GM21390 (cell line): ENCODE measurements at regions not wholly inside any gene's neighbourhood (a gene's known extent, or its start where the extent isn't known, plus 50 kb on each side); places are given as distances from the start of the nearest gene placed in this dataset.
A peak's percentile ranks its signal among the peaks of the same experiment; 100 is the strongest.

Source experiments
- ATAC-seq: cut with Tn5 transposase; IDR thresholded peaks from one replicate; pipeline ENCODE4 v1.9.1; 2021; ENCODE audit not compliant: unreplicated experiment

DNA sequence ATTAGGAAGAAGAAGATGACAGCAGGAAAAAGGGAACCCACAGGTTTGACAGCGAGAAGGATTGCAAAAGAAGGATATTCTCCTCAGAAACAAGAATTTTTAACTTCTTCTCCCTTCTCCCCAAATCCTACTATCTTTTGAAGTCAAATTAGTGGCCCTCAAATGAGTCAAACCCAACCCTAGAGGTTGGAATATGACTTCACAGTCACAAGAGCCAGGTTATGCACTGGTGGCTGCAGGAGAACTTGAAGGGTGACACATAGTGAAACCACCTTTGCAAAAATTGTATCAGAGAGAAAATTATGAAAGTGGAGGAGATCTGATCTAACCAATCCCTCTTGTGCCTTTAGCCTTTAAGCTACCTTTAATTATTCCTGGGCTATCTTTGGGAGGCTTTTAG, 386.2 kb upstream of the CCDC196 start:
- ATAC-seq, result no peak

DNA sequence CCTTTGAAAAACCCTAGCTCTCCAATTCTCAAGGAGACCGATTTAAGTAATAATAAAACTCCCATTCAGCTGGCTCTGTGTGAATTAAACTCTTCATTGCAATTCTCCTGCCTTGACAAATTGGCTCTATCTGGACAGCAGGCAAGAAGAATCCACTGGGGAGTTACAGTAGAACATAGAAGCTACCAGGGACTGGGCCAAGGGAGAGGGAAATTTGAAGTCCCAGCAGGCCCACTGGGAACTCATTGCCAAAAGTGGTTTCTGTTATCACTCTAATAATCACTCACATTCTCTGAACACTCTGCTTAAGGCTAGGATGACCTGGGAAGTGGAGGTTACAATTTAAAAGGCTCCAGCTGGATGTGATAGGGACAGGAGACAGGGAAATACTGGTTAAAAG, 384.5 kb upstream of the CCDC196 start:
- ATAC-seq, result no peak

DNA sequence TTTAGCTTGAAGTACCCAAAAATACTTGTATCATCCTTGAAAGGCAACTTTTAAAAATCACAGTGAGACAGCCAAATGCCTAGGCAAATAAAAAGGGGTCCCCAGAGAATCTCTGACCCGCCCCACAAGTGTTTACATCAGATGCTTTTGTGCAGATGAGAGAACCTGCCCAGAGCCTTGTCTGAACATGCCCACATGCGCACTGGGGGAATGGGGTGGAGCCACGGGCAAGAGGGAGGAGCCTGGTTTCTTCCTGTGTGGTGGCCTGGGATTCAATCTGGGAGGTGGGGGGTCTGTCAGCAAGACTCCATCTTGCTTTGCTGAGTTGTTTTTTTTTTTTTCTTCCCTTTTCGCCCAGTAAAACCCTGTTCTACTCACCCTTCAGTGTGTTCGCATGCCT, 381.7 kb upstream of the CCDC196 start:
- no peak for ATAC-seq

DNA sequence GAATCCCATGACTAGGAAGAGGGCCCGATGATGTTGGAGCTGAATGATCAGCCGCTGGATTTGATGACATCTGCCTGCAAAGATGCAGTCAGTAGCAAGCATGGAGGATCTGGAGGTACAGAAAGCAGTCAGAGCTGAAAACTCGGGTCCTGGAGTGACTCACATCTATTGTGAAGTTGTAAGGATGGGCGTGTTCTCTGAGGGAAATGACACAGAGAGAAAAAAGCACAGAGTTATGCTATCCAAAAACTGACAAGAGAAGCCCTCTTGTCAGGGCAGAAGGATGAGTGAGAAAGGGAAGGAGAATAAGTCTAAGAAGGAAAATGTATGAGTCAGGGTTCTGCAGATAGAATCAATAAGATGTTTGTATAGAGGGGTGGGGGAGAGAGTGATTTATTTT, 380.4 kb upstream of the CCDC196 start:
- ATAC-seq, result no peak

DNA sequence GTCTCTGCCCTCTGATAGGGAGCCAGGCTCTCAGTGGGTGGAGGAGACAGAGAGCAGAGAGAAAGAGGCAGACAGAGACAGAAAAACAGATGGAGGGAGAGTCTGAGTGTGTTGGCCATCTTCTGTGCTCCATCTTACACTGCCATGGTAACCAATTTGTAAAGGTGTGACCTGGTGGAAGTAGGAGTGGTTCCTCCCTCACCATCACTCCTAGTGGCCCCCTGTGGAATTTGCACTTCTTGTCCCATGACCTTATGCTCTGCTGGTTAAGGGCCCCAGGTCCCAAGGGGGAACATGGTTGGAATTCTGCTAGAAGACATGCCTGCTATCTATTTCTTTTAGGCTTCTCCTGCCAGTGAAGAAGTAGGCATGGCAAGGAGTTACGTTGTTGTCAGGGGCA, 376.7 kb upstream of the CCDC196 start:
- no peak for ATAC-seq

DNA sequence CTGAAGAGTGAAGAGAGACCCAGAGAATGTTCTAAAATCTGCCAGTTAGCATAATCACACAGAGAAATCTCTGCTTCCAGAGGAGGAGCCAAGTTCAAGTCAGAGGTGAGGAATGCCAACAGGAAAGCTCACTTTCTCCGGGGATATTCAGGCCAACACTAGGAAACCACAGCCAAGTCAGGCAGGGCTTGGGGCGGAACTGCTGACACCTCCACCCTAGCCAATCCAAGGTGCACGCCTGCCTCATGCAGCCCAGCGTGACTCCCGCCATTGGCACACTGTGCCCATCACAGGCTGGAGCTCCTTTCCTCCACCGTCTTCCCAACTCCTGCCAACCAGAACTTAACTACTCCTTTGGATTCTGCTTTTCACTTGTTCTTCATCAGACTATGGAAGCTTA, 374.3 kb upstream of the CCDC196 start:
- ATAC-seq, result no peak

DNA sequence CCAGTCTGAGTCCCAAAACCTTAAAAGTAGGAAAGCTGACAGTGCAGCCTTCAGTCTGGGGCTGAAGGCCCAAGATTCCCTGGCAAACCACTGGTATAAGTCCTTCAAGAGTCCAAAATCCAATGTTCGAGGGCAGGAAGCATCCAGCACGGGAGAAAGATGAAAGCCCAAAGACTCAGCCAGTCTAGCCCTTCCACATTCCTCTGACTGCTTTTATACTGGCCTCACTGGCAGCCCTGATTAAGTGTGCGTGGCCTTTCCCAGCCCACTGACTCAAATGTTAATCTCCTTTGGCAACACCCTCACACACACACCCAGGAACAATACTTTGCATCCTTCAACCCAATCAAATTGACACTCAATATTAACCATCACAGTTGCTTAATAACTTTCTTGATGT, 372.1 kb upstream of the CCDC196 start:
- ATAC-seq, result no peak

DNA sequence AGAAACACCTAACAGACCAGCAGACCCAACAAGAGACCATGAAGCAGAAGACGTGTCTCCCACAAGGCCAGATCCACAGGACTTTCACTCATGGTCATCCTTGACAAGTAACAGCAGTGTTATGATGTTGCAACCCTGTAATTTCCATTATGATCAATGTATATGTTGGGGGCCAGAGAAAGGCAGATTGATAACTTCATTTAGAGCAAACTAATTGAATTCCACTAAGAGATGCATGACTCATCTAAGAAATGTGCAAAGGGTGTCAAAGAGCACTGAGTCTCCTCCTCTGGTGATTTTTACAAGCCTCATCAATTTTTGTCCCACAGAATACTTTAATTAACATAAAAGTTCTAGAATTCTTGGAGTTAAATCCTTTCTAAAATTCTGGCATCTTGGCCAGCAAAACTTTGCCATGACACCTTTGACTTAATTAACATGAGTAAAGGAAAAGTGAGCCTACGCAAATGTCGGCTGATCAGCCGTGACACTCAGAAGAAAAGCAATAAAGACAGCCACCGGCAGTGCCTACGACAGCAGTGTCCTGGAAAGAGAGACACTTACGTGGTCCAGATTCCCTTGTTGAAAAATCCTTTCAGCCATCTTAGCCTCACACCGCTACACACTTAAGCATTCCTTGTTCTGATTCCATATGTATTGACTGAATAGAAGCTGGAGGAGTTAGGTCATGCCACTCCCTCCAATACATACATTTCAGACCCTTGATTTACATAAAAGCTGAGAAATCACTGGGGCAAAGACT, 370.2 kb upstream of the CCDC196 start:
- no peak for ATAC-seq

DNA sequence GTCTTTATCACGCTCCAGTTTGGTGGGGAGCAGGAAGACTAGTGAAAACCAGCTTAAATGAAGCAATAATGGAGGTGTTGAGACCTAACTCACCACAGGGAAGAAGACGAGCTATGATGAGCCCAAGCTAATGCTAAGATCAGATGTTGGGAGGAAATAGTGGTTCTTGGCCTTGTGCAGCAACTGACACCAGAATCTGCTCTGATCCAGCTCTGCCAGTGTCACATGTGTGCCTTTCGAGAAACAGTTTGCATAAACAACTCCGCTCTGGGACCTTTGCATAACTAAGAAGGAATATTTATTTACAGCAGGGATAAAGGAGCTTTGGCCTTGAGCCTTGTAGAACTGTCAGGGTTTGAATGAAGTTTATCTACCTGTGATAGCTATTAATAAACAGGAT, 369.4 kb upstream of the CCDC196 start:
- ATAC-seq, result no peak

DNA sequence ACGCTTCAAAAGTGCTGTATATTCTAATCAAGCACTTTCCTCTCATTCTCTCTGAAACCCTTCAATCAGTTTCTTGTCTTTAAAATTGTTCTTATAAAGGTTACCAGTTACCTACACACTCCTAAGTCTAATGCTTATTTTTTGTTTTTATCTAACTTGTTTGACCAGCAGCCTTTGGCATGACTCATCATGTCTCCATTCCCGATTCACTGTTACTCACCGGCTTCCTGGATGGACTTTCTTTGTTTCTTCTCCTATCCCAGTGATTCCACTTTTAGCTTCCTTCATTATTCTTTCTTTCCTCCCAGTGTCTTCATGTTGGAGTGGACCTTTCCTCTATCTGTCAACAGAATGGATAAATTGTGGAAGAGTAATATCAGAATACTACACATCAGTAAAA, 368.6 kb upstream of the CCDC196 start:
- ATAC-seq, result no peak

DNA sequence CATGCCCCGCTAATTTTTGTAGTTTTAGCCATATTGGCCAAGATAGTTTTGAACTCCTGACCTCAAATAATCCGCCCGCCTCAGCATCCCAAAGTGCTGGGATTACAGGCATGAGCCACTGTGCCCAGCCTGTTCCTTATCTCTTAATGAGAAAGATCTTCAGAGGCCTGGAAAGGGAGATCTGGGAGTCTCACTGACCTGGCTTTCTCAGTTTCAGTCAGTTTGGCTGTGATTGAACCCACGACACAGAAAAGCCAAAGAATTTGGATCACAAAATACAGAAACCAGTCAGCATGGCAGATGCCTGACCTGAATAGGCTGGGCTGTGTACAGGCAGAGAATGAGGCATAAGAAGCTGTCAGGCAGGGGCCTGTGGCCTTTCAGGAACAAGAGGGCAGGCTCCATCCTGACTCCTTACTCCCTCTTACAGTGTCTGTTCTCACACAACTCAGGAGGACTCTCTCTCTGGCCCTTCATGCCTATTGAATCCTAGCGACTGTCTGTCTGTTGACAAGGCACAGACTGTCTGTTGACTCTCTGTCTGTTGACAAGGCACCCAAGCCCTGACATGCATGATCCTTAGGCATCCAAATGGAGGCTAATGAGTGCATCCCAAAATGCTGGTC, 366.5 kb upstream of the CCDC196 start:
- no peak for ATAC-seq

DNA sequence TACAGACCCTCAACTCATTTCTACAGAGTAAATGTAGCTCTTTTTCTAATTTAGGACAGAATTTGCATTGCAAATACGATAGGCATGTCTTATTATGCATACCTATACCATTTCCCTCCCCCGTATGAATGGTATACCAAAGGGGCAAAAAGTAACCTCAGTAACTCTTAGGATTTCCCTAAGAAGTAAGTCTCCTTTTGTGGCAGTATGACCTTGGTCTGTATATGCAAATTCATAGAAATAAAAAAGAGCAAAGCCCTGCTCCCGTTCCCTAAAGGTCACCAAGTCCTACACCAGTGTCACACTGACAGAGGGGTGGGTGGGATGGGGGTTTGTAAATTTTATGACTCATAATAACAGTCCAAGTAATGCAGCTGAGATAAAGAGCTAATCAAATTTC, 365.8 kb upstream of the CCDC196 start:
- ATAC-seq, result no peak

DNA sequence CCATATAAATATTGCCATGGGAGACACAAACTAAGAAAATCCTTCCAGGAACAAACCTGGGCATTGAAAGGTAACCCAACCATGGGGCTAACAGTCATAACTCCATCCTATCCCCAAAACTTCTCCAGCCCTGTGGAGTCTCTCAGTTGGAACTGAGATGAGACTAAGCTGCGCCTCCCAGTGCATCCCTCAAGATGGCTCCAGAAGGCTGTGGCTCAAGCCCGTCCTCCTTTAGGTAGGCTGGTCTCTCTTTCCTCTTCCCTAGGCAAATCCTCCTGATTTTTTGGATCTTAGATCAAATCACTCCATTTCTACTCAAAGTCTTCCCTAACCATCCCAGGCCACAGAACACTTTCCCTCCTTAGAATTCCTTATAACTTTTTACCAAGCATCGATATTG, 364.3 kb upstream of the CCDC196 start:
- ATAC-seq, result no peak

DNA sequence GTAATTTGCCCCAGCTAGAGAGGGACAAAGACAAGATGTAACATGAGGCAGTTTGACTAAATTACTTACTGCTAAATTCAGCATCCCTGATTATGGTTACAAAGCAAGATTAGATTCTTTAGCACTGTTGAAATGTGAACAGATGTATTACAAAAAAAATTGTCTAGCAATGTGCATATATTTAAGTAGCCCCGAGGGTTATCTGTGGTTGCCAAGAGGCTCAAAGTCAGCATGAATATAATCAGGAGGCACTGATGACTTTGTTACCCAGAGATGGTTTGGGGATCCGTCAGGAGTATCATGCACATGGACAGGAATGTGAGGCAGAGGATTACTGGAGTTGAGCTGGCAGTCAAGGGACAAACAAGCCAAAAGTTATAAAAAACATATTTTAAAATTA, 356.9 kb upstream of the CCDC196 start:
- ATAC-seq, result no peak

DNA sequence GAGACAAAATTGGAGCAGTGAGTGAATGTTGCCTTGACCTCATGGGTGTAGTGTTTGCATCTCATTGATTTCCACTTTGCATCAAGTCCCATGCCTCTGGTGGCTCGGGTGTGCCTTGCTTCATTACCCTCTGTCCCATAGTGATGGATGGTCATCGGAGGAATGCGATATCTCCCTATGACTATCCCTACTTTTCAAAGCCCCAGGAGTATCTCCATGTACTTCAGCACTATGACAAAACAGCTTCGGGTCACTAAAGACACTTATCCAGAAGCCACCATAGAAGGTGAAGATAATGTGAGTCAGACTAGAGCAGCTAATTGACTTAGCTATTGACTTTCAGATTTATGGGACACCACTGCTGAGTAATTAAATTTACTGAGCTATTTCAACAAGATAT, 355.1 kb upstream of the CCDC196 start:
- no peak for ATAC-seq

DNA sequence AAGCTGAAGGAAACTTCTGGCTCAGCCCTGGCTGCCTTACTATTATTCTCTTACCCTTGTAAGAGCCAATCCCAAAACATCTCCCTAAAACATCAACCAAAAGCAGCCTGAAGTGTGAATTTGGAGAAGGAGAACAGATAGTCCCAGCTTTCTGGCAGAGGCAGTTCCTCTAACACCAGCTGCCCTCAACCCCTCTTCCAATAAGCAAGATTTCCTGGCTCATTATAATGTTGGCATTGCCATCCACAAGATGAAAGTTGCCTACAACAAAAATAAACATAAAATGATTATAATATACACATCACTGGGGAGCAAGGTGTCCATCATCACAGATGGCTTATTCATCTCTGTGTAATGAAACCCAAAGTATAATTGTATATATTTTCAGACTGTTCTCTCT, 352.5 kb upstream of the CCDC196 start:
- no peak for ATAC-seq

DNA sequence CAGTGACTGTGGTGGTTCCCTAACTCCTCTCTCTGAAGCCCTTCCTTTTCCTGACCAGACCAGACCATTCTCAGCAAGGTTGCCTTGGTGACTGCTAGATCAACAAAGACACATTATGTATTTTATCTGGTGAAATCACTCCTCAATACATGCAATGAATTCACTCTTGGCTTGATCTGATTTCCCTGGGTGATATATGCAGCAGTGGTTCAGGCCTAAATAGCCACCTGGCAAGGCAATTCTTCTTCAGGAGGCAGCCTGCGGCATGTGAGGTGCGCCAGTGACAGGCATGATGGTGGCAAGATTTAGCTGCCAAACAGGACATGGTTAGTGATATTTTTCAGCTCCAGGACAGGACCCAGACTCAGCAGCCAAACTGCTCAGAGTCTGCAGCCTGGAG, 350.3 kb upstream of the CCDC196 start:
- ATAC-seq, result no peak

DNA sequence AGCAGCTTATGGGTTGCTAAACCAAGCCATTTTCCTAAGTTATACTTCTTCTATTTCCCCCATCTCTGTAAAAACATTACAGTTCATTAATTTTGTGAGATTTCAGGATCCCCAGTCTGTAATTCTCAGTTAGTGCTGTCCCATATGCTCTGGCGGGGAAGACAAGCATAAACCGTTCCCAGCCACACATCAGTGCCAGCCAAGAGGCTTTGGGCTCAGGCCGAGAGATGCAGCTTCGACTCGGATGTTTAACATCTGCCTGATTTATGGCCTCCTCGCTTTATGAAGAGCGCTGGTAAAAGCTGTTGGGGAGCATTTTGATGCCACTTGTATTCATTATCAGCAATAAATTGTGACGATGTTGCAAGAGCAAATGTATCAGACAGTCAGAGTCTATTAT, 349.1 kb upstream of the CCDC196 start:
- no peak for ATAC-seq

DNA sequence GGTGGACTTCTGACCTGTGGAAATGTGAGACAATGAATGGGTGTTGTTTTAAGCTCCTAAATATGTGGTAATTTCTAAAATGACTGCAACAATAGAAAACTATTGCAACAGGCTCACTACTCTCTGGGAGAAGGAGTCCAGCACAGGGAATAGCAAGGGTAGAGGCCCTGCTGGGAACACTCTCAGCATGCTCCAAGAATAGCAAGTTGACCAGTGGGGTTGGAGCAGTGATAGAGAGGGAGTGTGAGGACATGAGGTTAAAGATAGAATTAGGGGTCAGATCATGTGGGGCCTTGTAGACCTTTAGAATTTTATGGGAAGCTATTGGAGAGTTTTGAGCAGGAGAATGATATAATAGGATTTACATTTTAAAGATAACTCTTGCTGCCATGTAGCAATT, 346.7 kb upstream of the CCDC196 start:
- no peak for ATAC-seq

DNA sequence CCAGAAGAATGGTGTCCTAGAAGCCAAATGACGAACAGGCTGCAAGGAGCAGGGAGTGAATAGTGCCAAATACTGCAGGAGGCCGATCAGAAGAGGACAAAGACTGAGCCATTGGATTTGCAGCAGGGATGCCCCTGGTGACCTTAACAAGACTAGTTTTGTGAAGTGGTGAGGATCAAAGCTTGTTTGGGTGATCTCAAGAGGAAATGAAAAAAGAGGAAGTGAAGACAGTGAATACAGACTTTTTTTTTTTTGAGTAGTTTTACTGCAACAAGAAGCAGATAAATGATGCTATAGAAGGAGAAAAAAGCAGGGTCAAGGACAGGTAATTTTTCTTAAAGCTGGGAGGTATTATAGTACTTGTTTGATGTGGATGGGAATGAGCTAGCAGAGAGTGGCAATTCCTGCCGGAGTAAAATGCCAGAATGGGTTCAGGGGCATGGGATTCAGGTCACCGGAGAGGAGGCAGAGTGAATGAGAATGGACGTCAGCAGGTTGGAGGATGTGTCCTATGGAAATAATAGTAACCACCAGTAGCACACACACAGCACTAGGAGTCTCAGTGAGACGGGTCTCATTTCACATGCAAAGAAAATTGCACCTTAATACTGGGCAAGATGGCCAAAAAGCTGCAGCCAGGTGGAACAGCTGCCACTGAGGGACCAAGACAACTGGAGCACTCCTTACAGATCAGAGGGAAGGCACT, 345.8 kb upstream of the CCDC196 start:
- peak; percentile 89 for ATAC-seq

DNA sequence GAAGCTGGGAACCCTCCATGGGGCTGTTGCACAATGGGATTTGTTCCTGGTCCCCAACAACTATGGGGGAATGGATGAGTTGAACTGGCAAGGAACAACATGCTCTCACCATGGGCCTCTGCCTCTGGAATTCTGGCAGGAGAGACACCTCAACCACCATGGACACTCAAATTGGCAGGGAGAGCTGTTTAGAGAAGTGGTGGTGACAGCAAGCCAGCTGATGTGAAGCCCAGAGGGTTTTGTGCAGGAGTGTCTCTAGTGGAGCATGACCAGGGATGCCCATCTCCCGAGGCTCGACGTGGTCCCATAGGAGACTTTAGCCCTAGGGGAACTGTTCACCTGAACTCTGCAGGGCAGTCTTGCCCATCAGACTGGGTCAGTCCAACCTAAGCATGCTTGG, 345.2 kb upstream of the CCDC196 start:
- no peak for ATAC-seq

DNA sequence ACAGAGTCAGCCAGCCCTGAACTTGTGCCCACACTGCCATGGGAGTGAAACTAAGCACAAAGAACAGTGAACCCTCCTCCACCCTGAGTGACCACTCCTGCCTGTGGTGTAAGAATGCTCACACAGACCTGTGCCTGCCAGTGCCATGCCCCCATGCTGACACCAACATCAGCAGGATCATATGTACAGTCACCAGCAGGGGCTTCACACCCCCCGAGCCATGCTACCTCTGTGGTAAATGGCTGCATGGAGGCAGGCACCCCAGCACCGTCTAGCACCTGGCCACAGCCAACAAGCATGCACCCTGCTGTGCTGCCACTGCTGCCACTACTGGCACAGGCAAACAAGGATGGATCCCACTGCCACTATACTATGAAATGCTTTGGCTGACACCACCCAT, 344.4 kb upstream of the CCDC196 start:
- no peak for ATAC-seq
